ENCODE measurements at regions not wholly inside any gene's neighbourhood (a gene's known extent, or its start where the extent isn't known, plus 50 kb on each side); places are given as distances from the start of the nearest gene placed in this dataset.

- DNase-seq (ENCODE audit: low read depth, low spot score) (no peak), FAIRE-seq (no peak)
- H3K4me1 ChIP-seq (ENCODE audit: control insufficient read depth, extremely low read depth, insufficient read depth, low read length), result no peaks in the 10 kb centered on the region
- H3K4me2 ChIP-seq (ENCODE audit: control insufficient read depth, extremely low read depth, insufficient read depth, low read depth, low read length), result no peak overlapping the region
- no peak overlapping the region for H3K9ac ChIP-seq (ENCODE audit: control insufficient read depth, extremely low read depth, insufficient read depth, low read length)
- no peak for TF ChIP-seq EZH2 (IDR thresholded peaks at IDR 0.05; ENCODE audit: low read length)
- TF ChIP-seq, protein P1, sequence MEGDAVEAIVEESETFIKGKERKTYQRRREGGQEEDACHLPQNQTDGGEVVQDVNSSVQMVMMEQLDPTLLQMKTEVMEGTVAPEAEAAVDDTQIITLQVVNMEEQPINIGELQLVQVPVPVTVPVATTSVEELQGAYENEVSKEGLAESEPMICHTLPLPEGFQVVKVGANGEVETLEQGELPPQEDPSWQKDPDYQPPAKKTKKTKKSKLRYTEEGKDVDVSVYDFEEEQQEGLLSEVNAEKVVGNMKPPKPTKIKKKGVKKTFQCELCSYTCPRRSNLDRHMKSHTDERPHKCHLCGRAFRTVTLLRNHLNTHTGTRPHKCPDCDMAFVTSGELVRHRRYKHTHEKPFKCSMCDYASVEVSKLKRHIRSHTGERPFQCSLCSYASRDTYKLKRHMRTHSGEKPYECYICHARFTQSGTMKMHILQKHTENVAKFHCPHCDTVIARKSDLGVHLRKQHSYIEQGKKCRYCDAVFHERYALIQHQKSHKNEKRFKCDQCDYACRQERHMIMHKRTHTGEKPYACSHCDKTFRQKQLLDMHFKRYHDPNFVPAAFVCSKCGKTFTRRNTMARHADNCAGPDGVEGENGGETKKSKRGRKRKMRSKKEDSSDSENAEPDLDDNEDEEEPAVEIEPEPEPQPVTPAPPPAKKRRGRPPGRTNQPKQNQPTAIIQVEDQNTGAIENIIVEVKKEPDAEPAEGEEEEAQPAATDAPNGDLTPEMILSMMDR (optimal IDR thresholded peaks at IDR 0.05 in 1 of 3, IDR thresholded peaks at IDR 0.05 in 1 of 3, conservative IDR thresholded peaks at IDR 0.05 in 1 of 3; ENCODE audit: extremely low read depth in 1 of 3, insufficient read depth in 2 of 3, low read length in 3 of 3), result no peak
- no peak overlapping the region for H3K27ac ChIP-seq (ENCODE audit: control insufficient read depth, insufficient read depth, low read length)
- no peaks in the 10 kb centered on the region for H4K20me1 ChIP-seq (ENCODE audit: control insufficient read depth, extremely low read depth, insufficient read depth, low read length)
- peaks cover 2% of the 10 kb centered on the region for H3K9me1 ChIP-seq (ENCODE audit: control insufficient read depth, extremely low read depth, insufficient read depth, low read length)
- H3K79me2 ChIP-seq (ENCODE audit: control insufficient read depth, insufficient read depth, low read length), result no peaks in the 10 kb centered on the region
- no peaks in the 10 kb centered on the region for H3K36me3 ChIP-seq (ENCODE audit: control insufficient read depth in 2 of 2, extremely low read depth in 1 of 2, insufficient read depth in 2 of 2, low read length in 2 of 2)
- H2AFZ ChIP-seq (ENCODE audit: control insufficient read depth, low read length), result no peak overlapping the region
- dilution Hi-C loops (cut with MboI; ENCODE audit: extremely low pct_ligation_motif_present, low sequenced_read_pairs), result no loop called here
- no peaks in the 10 kb centered on the region for H3K9me3 ChIP-seq (ENCODE audit: control insufficient read depth, low read depth, low read length)
- H3K4me3 ChIP-seq (ENCODE audit: control insufficient read depth in 2 of 3, extremely low read depth in 1 of 3, insufficient read depth in 2 of 3, low read depth in 1 of 3, low read length in 3 of 3), result no peak overlapping the region
- H3K27me3 ChIP-seq (ENCODE audit: control insufficient read depth, extremely low read depth, insufficient read depth, low read length), result peaks cover 5% of the 10 kb centered on the region
Observed at GRCh38 chr1:47701741-47702515, 264.1 kb downstream of the FOXD2 start.

- Histone ChIP-seq H3K9me1 (ENCODE audit: control insufficient read depth, extremely low read depth, insufficient read depth, low read length) (peaks cover 2% of the 10 kb centered on the region), H3K27me3 (ENCODE audit: control insufficient read depth, extremely low read depth, insufficient read depth, low read length) (peaks cover 10% of the 10 kb centered on the region), H2AFZ (ENCODE audit: control insufficient read depth, low read length) (no peak overlapping the region), H3K36me3 (ENCODE audit: control insufficient read depth in 2 of 2, extremely low read depth in 1 of 2, insufficient read depth in 2 of 2, low read length in 2 of 2) (no peaks in the 10 kb centered on the region), H3K27ac (ENCODE audit: control insufficient read depth, insufficient read depth, low read length) (no peak overlapping the region), H3K4me2 (ENCODE audit: control insufficient read depth, extremely low read depth, insufficient read depth, low read depth, low read length) (no peak overlapping the region), H3K79me2 (ENCODE audit: control insufficient read depth, insufficient read depth, low read length) (no peaks in the 10 kb centered on the region), H3K9ac (ENCODE audit: control insufficient read depth, extremely low read depth, insufficient read depth, low read length) (no peak overlapping the region), H3K4me1 (ENCODE audit: control insufficient read depth, extremely low read depth, insufficient read depth, low read length) (no peaks in the 10 kb centered on the region), H4K20me1 (ENCODE audit: control insufficient read depth, extremely low read depth, insufficient read depth, low read length) (no peaks in the 10 kb centered on the region), H3K9me3 (ENCODE audit: control insufficient read depth, low read depth, low read length) (no peaks in the 10 kb centered on the region), H3K4me3 (ENCODE audit: control insufficient read depth in 2 of 3, extremely low read depth in 1 of 3, insufficient read depth in 2 of 3, low read depth in 1 of 3, low read length in 3 of 3) (no peak overlapping the region)
- DNase-seq (ENCODE audit: low read depth, low spot score) (no peak), FAIRE-seq (no peak)
- dilution Hi-C loops (cut with MboI; ENCODE audit: extremely low pct_ligation_motif_present, low sequenced_read_pairs), result no loop called here
- TF ChIP-seq EZH2 (IDR thresholded peaks at IDR 0.05; ENCODE audit: low read length), result no peak
- TF ChIP-seq, protein P1 (optimal IDR thresholded peaks at IDR 0.05 in 1 of 3, IDR thresholded peaks at IDR 0.05 in 1 of 3, conservative IDR thresholded peaks at IDR 0.05 in 1 of 3; ENCODE audit: extremely low read depth in 1 of 3, insufficient read depth in 2 of 3, low read length in 3 of 3), result no peak
Observed at GRCh38 chr1:47703156-47703825, 265.4 kb downstream of the FOXD2 start.
